H9 (cell line): ENCODE measurements at regions not wholly inside any gene's neighbourhood (a gene's known extent, or its start where the extent isn't known, plus 50 kb on each side); places are given as distances from the start of the nearest gene placed in this dataset.

Experiments
- DNase-seq: peaks from one replicate; pipeline ENCODE4 v3.0.0-alpha.2; 2017
- H2AFZ ChIP-seq: one replicate; pipeline ENCODE4 v1.6.1; 2013; ENCODE audit warnings: mild to moderate bottlenecking, low read length, control low read depth, moderate library complexity
- H2AK5ac ChIP-seq: 2 replicates; pipeline ENCODE4 v1.6.1; 2013; ENCODE audit warnings: low read length, control low read depth, mixed read lengths; ENCODE audit not compliant: insufficient read length
- H2BK120ac ChIP-seq: one replicate; pipeline ENCODE4 v1.6.1; 2013; ENCODE audit warnings: low read depth, mild to moderate bottlenecking, low read length, control low read depth, inconsistent platforms; ENCODE audit not compliant: poor library complexity, severe bottlenecking
- H2BK12ac ChIP-seq: 2 replicates; pipeline ENCODE4 v1.6.1; 2013; ENCODE audit warnings: low read length, control low read depth, mixed read lengths, low read depth; ENCODE audit not compliant: insufficient read length
- H2BK15ac ChIP-seq: 2 replicates; pipeline ENCODE4 v1.6.1; 2013; ENCODE audit warnings: low read depth, low read length, control low read depth
- H2BK20ac ChIP-seq: one replicate; pipeline ENCODE4 v1.6.1; 2013; ENCODE audit warnings: low read depth, mild to moderate bottlenecking, low read length, control low read depth, inconsistent platforms; ENCODE audit not compliant: poor library complexity, severe bottlenecking
- H2BK5ac ChIP-seq: 2 replicates; pipeline ENCODE4 v1.6.1; 2013; ENCODE audit warnings: low read length, control low read depth, mixed read lengths; ENCODE audit not compliant: insufficient read length
- H3K14ac ChIP-seq: 2 replicates; pipeline ENCODE4 v1.6.1; 2013; ENCODE audit warnings: low read length, control low read depth; ENCODE audit not compliant: insufficient read depth
- H3K18ac ChIP-seq: 2 replicates; pipeline ENCODE4 v1.6.1; 2013; ENCODE audit warnings: low read depth, mild to moderate bottlenecking, mixed read lengths, low read length, control low read depth; ENCODE audit not compliant: insufficient read length
- H3K23ac ChIP-seq: 2 replicates; pipeline ENCODE4 v1.6.1; 2013; ENCODE audit warnings: low read length, control low read depth, mixed read lengths, low read depth; ENCODE audit not compliant: insufficient read length
- H3K23me2 ChIP-seq: 2 replicates; pipeline ENCODE4 v1.6.1; 2013; ENCODE audit warnings: low read depth, mild to moderate bottlenecking, mixed read lengths, low read length, control low read depth; ENCODE audit not compliant: insufficient read length, poor library complexity, severe bottlenecking
- H3K27ac ChIP-seq: 2 replicates; pipeline ENCODE4 v1.5.1; 2013; ENCODE audit warnings: low read length, control low read depth, mixed read lengths, low read depth; ENCODE audit not compliant: insufficient read length
- H3K27me3 ChIP-seq: 2 replicates; pipeline ENCODE4 v1.6.1; 2013; ENCODE audit warnings: low read length, control low read depth, inconsistent platforms; ENCODE audit not compliant: insufficient read depth
- H3K4ac ChIP-seq: 2 replicates; pipeline ENCODE4 v1.6.1; 2013; ENCODE audit warnings: low read depth, mild to moderate bottlenecking, control low read depth, inconsistent platforms, low read length, moderate library complexity
- H3K4me1 ChIP-seq: 2 replicates; pipeline ENCODE4 v1.6.1; 2013; ENCODE audit warnings: low read length, control low read depth, inconsistent platforms; ENCODE audit not compliant: insufficient read depth
- H3K4me2 ChIP-seq: 2 replicates; pipeline ENCODE4 v1.6.1; 2013; ENCODE audit warnings: low read length, control low read depth, mixed read lengths; ENCODE audit not compliant: insufficient read length, insufficient read depth
- H3K56ac ChIP-seq: 2 replicates; pipeline ENCODE4 v1.6.1; 2013; ENCODE audit warnings: low read depth, mild to moderate bottlenecking, mixed read lengths, low read length, control low read depth; ENCODE audit not compliant: insufficient read length
- H3K79me1 ChIP-seq: 2 replicates; pipeline ENCODE4 v1.6.1; 2013; ENCODE audit warnings: low read depth, mild to moderate bottlenecking, moderate library complexity, low read length, control low read depth, inconsistent platforms; ENCODE audit not compliant: insufficient read depth, poor library complexity, severe bottlenecking
- H3K79me2 ChIP-seq: 2 replicates; pipeline ENCODE4 v1.6.1; 2013; ENCODE audit warnings: low read length, control low read depth, inconsistent platforms; ENCODE audit not compliant: insufficient read depth
- H3K9ac ChIP-seq: 2 replicates; pipeline ENCODE4 v1.6.1; 2013; ENCODE audit warnings: low read length, control low read depth, mixed read lengths; ENCODE audit not compliant: insufficient read length; ENCODE audit errors: extremely low read depth
- H3K9me3 ChIP-seq: one replicate; pipeline ENCODE4 v1.6.1; 2013; ENCODE audit warnings: low read depth, low read length, inconsistent platforms; ENCODE audit not compliant: control insufficient read depth
- H3T11ph ChIP-seq: one replicate; pipeline ENCODE4 v1.6.1; 2013; ENCODE audit warnings: mild to moderate bottlenecking, low read length, control low read depth, inconsistent platforms
- H4K20me1 ChIP-seq: one replicate; pipeline ENCODE4 v1.6.1; 2013; ENCODE audit not compliant: control insufficient read depth, insufficient read length, insufficient read depth
- H4K5ac ChIP-seq: 2 replicates; pipeline ENCODE4 v1.6.1; 2013; ENCODE audit warnings: low read depth, mild to moderate bottlenecking, mixed read lengths, low read length, control low read depth; ENCODE audit not compliant: insufficient read length
- H4K8ac ChIP-seq: replicated peaks from 2 replicates; pipeline ENCODE4 v1.6.1; 2013; ENCODE audit warnings: low read length, control low read depth, mixed read lengths, low read depth; ENCODE audit not compliant: insufficient read length
- H4K91ac ChIP-seq: 2 replicates; pipeline ENCODE4 v1.6.1; 2013; ENCODE audit warnings: low read depth, mild to moderate bottlenecking, moderate library complexity, mixed read lengths, low read length, control low read depth; ENCODE audit not compliant: insufficient read length
- H3K27ac Mint-ChIP-seq, 3 experiments: 2 replicates in 2 of 3; 3 replicates in 1 of 3; pipeline ENCODE4 v1.8.0; 2020 to 2021; ENCODE audit warnings: mixed read lengths in 3 of 3, mild to moderate bottlenecking in 1 of 3, moderate library complexity in 1 of 3
- H3K27me3 Mint-ChIP-seq: 2 replicates; pipeline ENCODE4 v1.8.0; 2021; ENCODE audit warnings: low read depth, mild to moderate bottlenecking, moderate library complexity, mixed read lengths
- H3K36me3 Mint-ChIP-seq, 3 experiments: 2 replicates in 2 of 3; 3 replicates in 1 of 3; pipeline ENCODE4 v1.8.0; 2020 to 2021; ENCODE audit warnings: low read depth in 3 of 3, mixed read lengths in 3 of 3; ENCODE audit not compliant: insufficient read depth in 1 of 3
- H3K4me1 Mint-ChIP-seq, 2 experiments: 2 replicates each; pipeline ENCODE4 v1.8.0; 2020; ENCODE audit warnings: mixed read lengths in 2 of 2
- H3K4me3 Mint-ChIP-seq, 2 experiments: 2 replicates in 1 of 2; 3 replicates in 1 of 2; pipeline ENCODE4 v1.8.0; 2020 to 2021; ENCODE audit warnings: mild to moderate bottlenecking in 2 of 2, mixed read lengths in 2 of 2, moderate library complexity in 1 of 2
- H3K9me3 Mint-ChIP-seq, 2 experiments: 2 replicates in 1 of 2; 3 replicates in 1 of 2; pipeline ENCODE4 v1.8.0; 2020; ENCODE audit warnings: mild to moderate bottlenecking in 2 of 2, mixed read lengths in 2 of 2, moderate library complexity in 1 of 2
- CTCF ChIP-seq: fragments of 200-600 bp; sonication (generic); conservative IDR thresholded peaks from 3 replicates; pipeline ENCODE4 v1.8.0; 2021; ENCODE audit warnings: antibody characterized with exemption, mild to moderate bottlenecking
- WGBS: extraction: QIAGEN DNeasy Blood & Tissue Kit; methylation state at CpG from one replicate; pipeline ENCODE4 v1.1.7; 2013; ENCODE audit warnings: missing lambda C conversion rate, low lambda C conversion rate, mixed read lengths; ENCODE audit not compliant: insufficient read length; ENCODE audit errors: extremely low coverage; 5-methylcytosine and 5-hydroxymethylcytosine counted together

GRCh38 chr1:36693603-36694002 lies 210.9 kb upstream of the CSF3R start:
- Histone ChIP-seq H2BK12ac (no peak overlapping the region), H3T11ph (no peak overlapping the region), H3K56ac (no peak overlapping the region), H2BK15ac (no peak overlapping the region), H2BK20ac (no peak overlapping the region), H3K4me2 (no peak overlapping the region), H3K4me1 (no peaks in the 10 kb centered on the region), H3K79me1 (no peaks in the 10 kb centered on the region), H3K27me3 (no peaks in the 10 kb centered on the region), H4K91ac (no peak overlapping the region), H3K4ac (no peak overlapping the region), H4K8ac (no peak overlapping the region), H4K5ac (no peak overlapping the region), H3K18ac (no peak overlapping the region), H3K9me3 (no peaks in the 10 kb centered on the region), H2AK5ac (no peak overlapping the region), H3K79me2 (no peaks in the 10 kb centered on the region), H3K23ac (no peak overlapping the region), H3K27ac (no peak overlapping the region), H4K20me1 (no peaks in the 10 kb centered on the region), H3K23me2 (no peaks in the 10 kb centered on the region), H3K14ac (no peak overlapping the region), H3K9ac (no peak overlapping the region), H2BK120ac (no peak overlapping the region), H2AFZ (no peak overlapping the region), H2BK5ac (no peak overlapping the region)
- WGBS, result no CpG with 5 or more reads among the region's 11 CpGs
- TF ChIP-seq CTCF, result no peak
- DNase-seq, result no peak
- Mint-ChIP-seq H3K4me3 (no peak overlapping the region), H3K9me3 (no peaks in the 10 kb centered on the region), H3K36me3 (no peaks in the 10 kb centered on the region), H3K4me1 (0 out of 4 replicates have a peak, but pooled peaks cover 0 to 2% of the 10 kb centered on the region in 2 experiments), H3K27ac (no peak overlapping the region), H3K27me3 (peaks cover 26% of the 10 kb centered on the region)
